MM.1S (cell line): ENCODE measurements at regions not wholly inside any gene's neighbourhood (a gene's known extent, or its start where the extent isn't known, plus 50 kb on each side); places are given as distances from the start of the nearest gene placed in this dataset.

Source experiments
- EZH2 ChIP-seq: fragments of 300-600 bp; sonication (generic); optimal IDR thresholded peaks from 2 replicates; pipeline ENCODE3; 2017; ENCODE audit warnings: low read depth, mild to moderate bottlenecking, antibody characterized with exemption, low read length, mixed read lengths
- EZH2phosphoT487 ChIP-seq: fragments of 300-600 bp; sonication (generic); IDR thresholded peaks from 2 replicates; pipeline ENCODE4 v1.6.1; 2018; ENCODE audit warnings: antibody characterized with exemption, low read length
- TF ChIP-seq, protein P1 (sequence below): fragments of 300-600 bp; sonication (generic); IDR thresholded peaks from 2 replicates; pipeline ENCODE4 v1.5.1; 2016; ENCODE audit warnings: antibody characterized with exemption, low read length, mixed read lengths

GRCh38 chr20:43398676-43399324, 58.9 kb upstream of the SRSF6 start:
- TF ChIP-seq, protein P1, sequence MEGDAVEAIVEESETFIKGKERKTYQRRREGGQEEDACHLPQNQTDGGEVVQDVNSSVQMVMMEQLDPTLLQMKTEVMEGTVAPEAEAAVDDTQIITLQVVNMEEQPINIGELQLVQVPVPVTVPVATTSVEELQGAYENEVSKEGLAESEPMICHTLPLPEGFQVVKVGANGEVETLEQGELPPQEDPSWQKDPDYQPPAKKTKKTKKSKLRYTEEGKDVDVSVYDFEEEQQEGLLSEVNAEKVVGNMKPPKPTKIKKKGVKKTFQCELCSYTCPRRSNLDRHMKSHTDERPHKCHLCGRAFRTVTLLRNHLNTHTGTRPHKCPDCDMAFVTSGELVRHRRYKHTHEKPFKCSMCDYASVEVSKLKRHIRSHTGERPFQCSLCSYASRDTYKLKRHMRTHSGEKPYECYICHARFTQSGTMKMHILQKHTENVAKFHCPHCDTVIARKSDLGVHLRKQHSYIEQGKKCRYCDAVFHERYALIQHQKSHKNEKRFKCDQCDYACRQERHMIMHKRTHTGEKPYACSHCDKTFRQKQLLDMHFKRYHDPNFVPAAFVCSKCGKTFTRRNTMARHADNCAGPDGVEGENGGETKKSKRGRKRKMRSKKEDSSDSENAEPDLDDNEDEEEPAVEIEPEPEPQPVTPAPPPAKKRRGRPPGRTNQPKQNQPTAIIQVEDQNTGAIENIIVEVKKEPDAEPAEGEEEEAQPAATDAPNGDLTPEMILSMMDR, result no peak
- TF ChIP-seq EZH2, result no peak
- no peak for TF ChIP-seq EZH2phosphoT487
